ENCODE measurements at regions not wholly inside any gene's neighbourhood (a gene's known extent, or its start where the extent isn't known, plus 50 kb on each side); places are given as distances from the start of the nearest gene placed in this dataset.

- H3K36me3 Mint-ChIP-seq: no peaks in the 10 kb centered on the region
- no peak overlapping the region for H3K4me3 Mint-ChIP-seq
- H3K4me1 Mint-ChIP-seq: peaks cover 6% of the 10 kb centered on the region
- no peak for TF ChIP-seq CTCF (IDR thresholded peaks at IDR 0.05; ENCODE audit: unreplicated experiment)
- no peaks in the 10 kb centered on the region for H3K9me3 Mint-ChIP-seq
- H3K27me3 Mint-ChIP-seq (ENCODE audit: low read depth): no peaks in the 10 kb centered on the region
- H3K27ac Mint-ChIP-seq: no peak overlapping the region
- DNase-seq (ENCODE audit: low spot score in 2 of 2, unreplicated experiment in 2 of 2): no peak
These were observed 106.0 kb upstream of the MYO10 start for GRCh38 chr5:17042041-17042440.

DNA sequence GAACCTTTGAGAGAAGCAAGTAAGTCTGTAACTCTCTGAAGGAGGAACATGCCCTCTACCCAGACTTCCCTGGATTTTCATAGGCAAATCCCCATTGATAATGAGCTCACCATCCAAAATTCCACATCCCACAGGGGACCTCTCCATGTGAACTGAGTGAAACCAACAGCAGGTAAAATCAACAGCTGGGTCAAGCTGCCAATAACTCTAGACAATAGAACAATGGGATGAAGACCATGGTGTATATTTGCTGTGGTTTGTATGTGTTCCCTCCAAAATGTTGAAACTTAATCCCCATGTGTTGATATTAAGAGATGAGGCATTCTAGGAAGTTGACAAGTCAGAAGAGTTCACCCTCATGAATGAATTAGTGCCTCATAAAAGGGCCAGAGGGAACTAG lies 110.2 kb upstream of the MYO10 start:
- Mint-ChIP-seq H3K9me3 (no peaks in the 10 kb centered on the region), H3K27me3 (ENCODE audit: low read depth) (no peaks in the 10 kb centered on the region), H3K36me3 (no peaks in the 10 kb centered on the region), H3K4me3 (no peak overlapping the region), H3K27ac (no peak overlapping the region), H3K4me1 (no peaks in the 10 kb centered on the region)
- DNase-seq (ENCODE audit: low spot score in 2 of 2, unreplicated experiment in 2 of 2): no peak
- TF ChIP-seq CTCF (IDR thresholded peaks at IDR 0.05; ENCODE audit: unreplicated experiment): no peak

GRCh38 chr5:17050236-17050635 lies 114.1 kb upstream of the MYO10 start:
- DNase-seq (ENCODE audit: low spot score in 2 of 2, unreplicated experiment in 2 of 2): no peak
- Mint-ChIP-seq H3K4me1 (no peaks in the 10 kb centered on the region), H3K9me3 (no peaks in the 10 kb centered on the region), H3K36me3 (no peaks in the 10 kb centered on the region), H3K27ac (no peak overlapping the region), H3K4me3 (no peak overlapping the region), H3K27me3 (ENCODE audit: low read depth) (no peaks in the 10 kb centered on the region)
- TF ChIP-seq CTCF (IDR thresholded peaks at IDR 0.05; ENCODE audit: unreplicated experiment): no peak

DNA sequence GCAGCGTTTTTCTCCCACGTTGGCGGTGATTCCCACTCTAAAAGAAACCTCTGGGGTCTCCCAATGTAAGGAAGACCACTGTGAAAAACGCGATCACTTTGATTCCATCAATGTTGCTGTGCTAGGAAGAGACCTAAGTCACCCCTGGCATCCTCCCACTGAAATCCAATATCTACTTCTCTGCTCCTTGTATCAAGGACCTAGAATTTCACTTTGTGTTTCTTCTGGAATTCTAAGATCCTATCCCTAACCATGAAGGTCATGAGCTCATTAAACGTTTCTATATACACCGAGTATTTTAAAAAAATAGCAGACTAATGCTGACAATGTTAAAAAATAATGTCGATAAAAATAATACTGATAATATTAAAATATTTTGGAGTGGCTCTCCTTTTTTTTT lies 118.8 kb upstream of the MYO10 start:
- DNase-seq (ENCODE audit: low spot score in 2 of 2, unreplicated experiment in 2 of 2): no peak
- Mint-ChIP-seq H3K4me1 (peaks cover 19% of the 10 kb centered on the region), H3K27ac (no peak overlapping the region), H3K27me3 (ENCODE audit: low read depth) (no peaks in the 10 kb centered on the region), H3K4me3 (no peak overlapping the region), H3K36me3 (no peaks in the 10 kb centered on the region), H3K9me3 (no peaks in the 10 kb centered on the region)
- no peak for TF ChIP-seq CTCF (IDR thresholded peaks at IDR 0.05; ENCODE audit: unreplicated experiment)

- Mint-ChIP-seq H3K9me3 (no peaks in the 10 kb centered on the region), H3K4me1 (peaks cover 19% of the 10 kb centered on the region), H3K27ac (peak overlapping the region; percentile 43), H3K4me3 (no peak overlapping the region), H3K36me3 (no peaks in the 10 kb centered on the region), H3K27me3 (ENCODE audit: low read depth) (no peaks in the 10 kb centered on the region)
- no peak for TF ChIP-seq CTCF (IDR thresholded peaks at IDR 0.05; ENCODE audit: unreplicated experiment)
- no peak for DNase-seq (ENCODE audit: low spot score in 2 of 2, unreplicated experiment in 2 of 2)
These were observed 120.1 kb upstream of the MYO10 start for GRCh38 chr5:17056141-17056631.

DNA sequence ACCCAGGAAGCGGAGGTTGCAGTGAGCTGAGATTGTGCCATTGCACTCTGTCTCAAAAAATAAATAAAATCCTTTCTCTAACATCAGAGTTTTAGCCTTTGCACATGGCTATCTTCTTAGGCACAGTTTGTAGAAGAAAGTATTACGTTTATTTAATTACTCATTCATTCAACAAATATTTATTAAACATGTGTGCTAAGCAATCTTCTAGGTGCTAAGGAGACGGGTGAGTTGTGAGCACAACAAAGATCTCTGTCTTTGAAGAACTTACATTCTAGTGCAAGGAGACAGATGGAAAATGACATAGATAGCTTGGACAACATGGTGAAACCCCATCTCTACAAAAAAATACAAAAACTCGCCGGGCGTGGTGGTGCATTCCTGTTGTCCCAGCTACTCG lies 122.3 kb upstream of the MYO10 start:
- Mint-ChIP-seq H3K4me1 (peaks cover 19% of the 10 kb centered on the region), H3K36me3 (no peaks in the 10 kb centered on the region), H3K4me3 (no peak overlapping the region), H3K9me3 (no peaks in the 10 kb centered on the region), H3K27ac (no peak overlapping the region), H3K27me3 (ENCODE audit: low read depth) (no peaks in the 10 kb centered on the region)
- no peak for DNase-seq (ENCODE audit: low spot score in 2 of 2, unreplicated experiment in 2 of 2)
- TF ChIP-seq CTCF (IDR thresholded peaks at IDR 0.05; ENCODE audit: unreplicated experiment): no peak

All from mesothelial cell of epicardium (in vitro differentiated cells).